Thyroid gland (tissue), 4 donors: ENCODE measurements at regions not wholly inside any gene's neighbourhood (a gene's known extent, or its start where the extent isn't known, plus 50 kb on each side); places are given as distances from the start of the nearest gene placed in this dataset.

Experiments
- POLR2A ChIP-seq, 2 donors: fragments of 450-650 bp; IDR thresholded peaks; one replicate each; pipeline ENCODE4 v1.6.1; 2017; ENCODE audit warnings: antibody characterized with exemption in 2 of 2, mild to moderate bottlenecking in 2 of 2, moderate library complexity in 1 of 2
- TF ChIP-seq, protein P1 (sequence below), 6 experiments: fragments of 200-600 bp in 3 of 6; fragments of 450-650 bp in 3 of 6; sonication (generic) in 3 of 6; IDR thresholded peaks; one replicate each; pipeline ENCODE4 v1.5.1; 2016 to 2019; ENCODE audit warnings: antibody characterized with exemption in 6 of 6, mild to moderate bottlenecking in 2 of 6, inconsistent platforms in 1 of 6, moderate library complexity in 1 of 6

DNA sequence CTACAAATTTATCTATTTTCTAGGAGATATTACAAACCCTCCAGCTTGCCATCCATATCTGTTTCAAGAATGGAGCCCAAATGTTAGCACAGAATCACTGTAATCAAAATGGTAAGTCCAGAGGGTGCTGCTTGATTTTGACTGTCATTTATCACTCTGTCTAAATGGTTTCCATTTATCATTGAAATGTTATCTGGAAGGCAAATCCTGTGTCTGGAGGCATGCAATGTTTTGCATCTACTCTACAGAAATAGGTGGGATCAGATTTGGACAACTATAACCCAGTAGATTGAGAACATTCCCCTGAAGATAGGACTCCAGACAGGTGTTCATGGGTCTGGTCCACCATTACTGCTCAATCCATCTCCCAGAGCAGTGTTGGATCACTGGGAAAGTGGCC, 128.7 kb downstream of the MAIP1 start:
- TF ChIP-seq, protein P1, sequence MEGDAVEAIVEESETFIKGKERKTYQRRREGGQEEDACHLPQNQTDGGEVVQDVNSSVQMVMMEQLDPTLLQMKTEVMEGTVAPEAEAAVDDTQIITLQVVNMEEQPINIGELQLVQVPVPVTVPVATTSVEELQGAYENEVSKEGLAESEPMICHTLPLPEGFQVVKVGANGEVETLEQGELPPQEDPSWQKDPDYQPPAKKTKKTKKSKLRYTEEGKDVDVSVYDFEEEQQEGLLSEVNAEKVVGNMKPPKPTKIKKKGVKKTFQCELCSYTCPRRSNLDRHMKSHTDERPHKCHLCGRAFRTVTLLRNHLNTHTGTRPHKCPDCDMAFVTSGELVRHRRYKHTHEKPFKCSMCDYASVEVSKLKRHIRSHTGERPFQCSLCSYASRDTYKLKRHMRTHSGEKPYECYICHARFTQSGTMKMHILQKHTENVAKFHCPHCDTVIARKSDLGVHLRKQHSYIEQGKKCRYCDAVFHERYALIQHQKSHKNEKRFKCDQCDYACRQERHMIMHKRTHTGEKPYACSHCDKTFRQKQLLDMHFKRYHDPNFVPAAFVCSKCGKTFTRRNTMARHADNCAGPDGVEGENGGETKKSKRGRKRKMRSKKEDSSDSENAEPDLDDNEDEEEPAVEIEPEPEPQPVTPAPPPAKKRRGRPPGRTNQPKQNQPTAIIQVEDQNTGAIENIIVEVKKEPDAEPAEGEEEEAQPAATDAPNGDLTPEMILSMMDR (IDR thresholded peaks at IDR 0.05): no peak
- no peak for TF ChIP-seq POLR2A (IDR thresholded peaks at IDR 0.05)
